SK-N-SH treated with all-trans-retinoic acid at 6 μM for 48 hours (cell line): ENCODE measurements at regions not wholly inside any gene's neighbourhood (a gene's known extent, or its start where the extent isn't known, plus 50 kb on each side); places are given as distances from the start of the nearest gene placed in this dataset.

ENCODE experiments used
- ISL1 ChIP-seq: fragments of 250-450 bp; sonication (Bioruptor Pico); IDR thresholded peaks from 2 replicates; pipeline ENCODE4 v2.1.2; 2022; ENCODE audit warnings: mild to moderate bottlenecking, moderate library complexity
- RARB ChIP-seq: fragments of 250-450 bp; sonication (Bioruptor Pico); IDR thresholded peaks from 2 replicates; pipeline ENCODE4 v1.8.0; 2021; ENCODE audit warnings: mild to moderate bottlenecking, moderate library complexity
- ZNF565 ChIP-seq: fragments of 450-650 bp; formaldehyde crosslinking; conservative IDR thresholded peaks from 2 replicates; pipeline ENCODE4 v1.5.0; 2020; ENCODE audit warnings: low read depth, mild to moderate bottlenecking, moderate library complexity

DNA sequence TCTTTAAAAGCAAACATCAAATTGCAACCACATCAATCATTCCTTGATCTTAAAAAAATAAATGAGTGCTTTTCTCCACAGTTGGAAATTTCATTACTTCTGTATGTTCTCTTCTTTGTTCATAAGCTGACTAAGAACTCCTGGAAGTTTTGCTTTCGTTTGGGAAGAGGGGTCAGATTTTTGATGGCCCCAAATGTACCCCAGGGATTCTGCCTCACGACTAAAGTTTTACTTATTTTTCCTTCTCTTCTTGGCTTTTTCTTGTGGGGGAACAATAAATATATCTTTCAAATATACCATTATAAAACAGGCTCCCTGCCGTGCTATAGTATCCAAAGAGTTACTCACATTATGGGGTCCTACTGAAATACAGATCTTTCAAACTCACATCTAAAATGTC is 215.0 kb upstream of the CDIN1 start:
- TF ChIP-seq RARB (CRISPR knock-in tag) (no peak), ZNF565 (CRISPR knock-in tag) (no peak), ISL1 (no peak)
